ENCODE measurements at regions not wholly inside any gene's neighbourhood (a gene's known extent, or its start where the extent isn't known, plus 50 kb on each side); places are given as distances from the start of the nearest gene placed in this dataset.

DNA sequence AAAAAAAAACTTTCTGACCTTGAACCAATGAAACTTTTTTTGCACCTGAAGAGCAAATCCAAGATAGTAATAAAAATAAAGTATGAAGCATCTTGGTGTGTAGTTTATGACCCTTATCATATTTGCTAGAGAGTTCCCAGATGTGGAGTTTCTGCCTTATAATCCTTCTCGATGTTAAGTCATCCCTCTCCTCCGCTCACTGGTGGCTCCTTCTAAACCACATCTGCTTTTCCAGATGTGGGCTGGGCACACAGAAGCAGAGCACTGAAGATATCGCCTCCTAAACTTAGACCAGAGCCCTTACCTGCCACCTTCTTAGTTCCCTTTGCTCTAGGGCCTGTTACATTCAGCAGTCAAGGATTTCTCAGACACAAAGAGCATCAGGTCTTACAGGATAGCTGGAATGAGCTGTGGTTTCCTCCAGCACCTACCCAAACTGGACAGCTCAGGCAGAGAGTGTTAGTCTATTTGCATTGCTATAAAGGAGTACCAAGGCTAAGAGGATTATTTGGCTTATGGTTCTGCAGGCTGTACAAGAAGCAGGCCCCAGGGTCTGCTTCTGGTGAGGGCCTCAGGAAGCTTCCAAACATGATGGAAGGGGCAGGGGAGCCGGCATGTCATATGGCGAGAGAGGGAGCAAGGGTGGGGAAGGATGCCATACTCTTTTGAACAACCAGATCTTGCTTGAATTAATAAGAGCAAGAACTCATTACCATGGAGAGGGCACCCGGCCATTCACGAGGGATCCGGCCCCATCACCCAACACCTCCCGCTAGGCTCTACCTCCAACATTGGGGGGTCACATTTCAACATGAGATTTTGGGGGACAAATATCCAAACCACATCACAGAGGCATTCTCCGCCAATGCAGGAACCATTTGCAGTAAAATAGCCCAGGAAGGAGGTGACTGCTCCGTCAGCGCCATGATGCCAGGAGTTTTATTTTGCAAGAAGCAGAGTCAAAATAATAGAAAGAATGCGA, 75.6 kb upstream of the HELT start:
- TF ChIP-seq, protein P1, sequence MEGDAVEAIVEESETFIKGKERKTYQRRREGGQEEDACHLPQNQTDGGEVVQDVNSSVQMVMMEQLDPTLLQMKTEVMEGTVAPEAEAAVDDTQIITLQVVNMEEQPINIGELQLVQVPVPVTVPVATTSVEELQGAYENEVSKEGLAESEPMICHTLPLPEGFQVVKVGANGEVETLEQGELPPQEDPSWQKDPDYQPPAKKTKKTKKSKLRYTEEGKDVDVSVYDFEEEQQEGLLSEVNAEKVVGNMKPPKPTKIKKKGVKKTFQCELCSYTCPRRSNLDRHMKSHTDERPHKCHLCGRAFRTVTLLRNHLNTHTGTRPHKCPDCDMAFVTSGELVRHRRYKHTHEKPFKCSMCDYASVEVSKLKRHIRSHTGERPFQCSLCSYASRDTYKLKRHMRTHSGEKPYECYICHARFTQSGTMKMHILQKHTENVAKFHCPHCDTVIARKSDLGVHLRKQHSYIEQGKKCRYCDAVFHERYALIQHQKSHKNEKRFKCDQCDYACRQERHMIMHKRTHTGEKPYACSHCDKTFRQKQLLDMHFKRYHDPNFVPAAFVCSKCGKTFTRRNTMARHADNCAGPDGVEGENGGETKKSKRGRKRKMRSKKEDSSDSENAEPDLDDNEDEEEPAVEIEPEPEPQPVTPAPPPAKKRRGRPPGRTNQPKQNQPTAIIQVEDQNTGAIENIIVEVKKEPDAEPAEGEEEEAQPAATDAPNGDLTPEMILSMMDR (IDR thresholded peaks at IDR 0.05), result no peak
- TF ChIP-seq EP300 (IDR thresholded peaks at IDR 0.05), result no peak

All from ovary (tissue), 3 donors.